ENCODE measurements at regions not wholly inside any gene's neighbourhood (a gene's known extent, or its start where the extent isn't known, plus 50 kb on each side); places are given as distances from the start of the nearest gene placed in this dataset.

DNA sequence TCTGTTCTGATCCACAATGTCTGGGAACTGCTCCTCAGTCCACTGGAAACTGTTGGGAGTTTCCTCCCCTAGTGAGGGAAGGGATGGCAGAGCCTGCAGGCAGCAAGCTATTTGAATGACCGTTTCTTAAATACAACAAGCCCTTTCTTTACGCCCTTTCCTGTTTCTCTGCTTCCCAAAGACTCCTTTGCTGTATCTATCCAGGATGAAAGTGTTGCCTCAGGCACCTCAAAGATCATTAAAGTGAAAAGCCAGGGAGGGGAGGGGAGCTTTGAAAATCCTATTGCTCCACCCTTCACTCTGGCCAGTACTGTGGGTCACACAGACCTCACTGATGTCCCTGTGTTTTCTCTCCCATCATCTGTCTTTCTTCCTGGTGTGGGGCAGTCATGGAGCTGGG is 213.1 kb downstream of the RNF144B start:
- no peak for TF ChIP-seq FOXA1 (IDR thresholded peaks at IDR 0.05)
- TF ChIP-seq HDGF (IDR thresholded peaks at IDR 0.05; ENCODE audit: borderline replicate concordance): no peak
- no peak for TF ChIP-seq FOXK2 (IDR thresholded peaks at IDR 0.05)
- no peak for TF ChIP-seq BHLHE40 (IDR thresholded peaks at IDR 0.05; ENCODE audit: borderline replicate concordance)

Measured in HEK293T (cell line).